Amygdala (tissue), 56 donors: ENCODE measurements at regions not wholly inside any gene's neighbourhood (a gene's known extent, or its start where the extent isn't known, plus 50 kb on each side); places are given as distances from the start of the nearest gene placed in this dataset.
A peak's percentile ranks its signal among the peaks of the same experiment; 100 is the strongest.

Experiments used
- DNase-seq, 56 donors: peaks; one replicate each; lab custom pipeline; 2025; lab: John Stamatoyannopoulos, UW

DNA sequence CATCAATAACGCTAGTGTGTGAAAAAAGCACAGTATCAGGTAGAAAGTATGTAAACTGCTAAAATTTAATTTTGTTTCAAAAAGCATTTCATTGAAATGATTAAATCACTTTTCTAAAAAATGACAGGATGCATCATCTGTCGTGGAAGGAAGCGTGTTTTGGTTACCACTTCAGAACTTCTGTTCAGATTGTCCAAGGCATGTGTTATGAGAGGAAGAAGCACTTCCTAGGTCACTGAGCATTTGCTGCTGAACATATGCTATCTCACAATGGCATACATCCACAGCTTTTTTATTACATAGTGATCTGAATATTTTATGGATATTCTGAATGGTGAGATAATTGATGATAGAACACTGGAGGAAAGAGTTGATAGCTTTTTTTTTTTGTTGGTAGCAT is 737.5 kb downstream of the SATB2 start:
- no peak for DNase-seq

DNA sequence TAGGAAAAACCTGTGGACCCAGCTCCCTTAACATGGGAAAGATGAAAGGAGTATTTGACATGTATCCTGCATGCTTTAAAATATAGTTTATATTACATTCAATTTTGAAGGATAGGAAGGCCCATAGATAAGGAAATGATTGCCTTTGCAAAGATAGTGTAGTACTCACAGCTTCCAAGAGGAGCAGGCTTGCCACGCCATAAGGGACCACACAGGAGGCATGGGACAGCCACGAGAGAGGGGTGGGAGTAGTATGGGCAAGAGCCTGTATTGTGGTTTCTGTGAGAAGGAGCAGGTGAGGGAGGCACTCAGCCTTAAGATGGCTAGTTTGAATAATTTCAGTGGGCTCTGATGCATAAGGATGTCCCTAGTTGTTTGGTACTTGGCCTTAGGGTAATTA is 740.3 kb downstream of the SATB2 start:
- no peak for DNase-seq

DNA sequence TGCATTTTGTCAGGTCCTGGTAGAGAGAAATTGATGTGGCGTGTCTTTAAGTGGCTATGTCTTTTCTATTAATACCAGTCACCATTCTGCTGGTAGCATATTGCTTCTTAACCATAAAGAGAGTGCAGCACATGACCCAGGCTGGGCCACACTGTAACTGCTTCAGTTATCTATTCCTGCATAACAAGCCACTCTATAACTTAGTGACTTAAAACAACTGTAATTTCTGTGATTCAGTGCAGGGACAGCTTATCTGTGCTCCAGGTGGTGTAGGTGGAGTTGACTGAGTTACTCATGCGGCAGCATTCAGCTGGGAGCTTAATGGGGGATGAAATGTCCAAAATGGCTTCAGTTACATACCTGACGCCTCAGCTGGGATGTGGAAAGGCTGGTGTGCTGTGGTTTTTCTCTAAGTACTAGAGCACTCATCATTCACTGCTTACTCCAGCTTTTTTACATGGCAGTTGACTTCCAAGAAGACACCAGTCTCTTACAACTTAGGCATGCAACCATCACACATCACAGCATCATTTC is 742.4 kb downstream of the SATB2 start:
- DNase-seq: no peak

DNA sequence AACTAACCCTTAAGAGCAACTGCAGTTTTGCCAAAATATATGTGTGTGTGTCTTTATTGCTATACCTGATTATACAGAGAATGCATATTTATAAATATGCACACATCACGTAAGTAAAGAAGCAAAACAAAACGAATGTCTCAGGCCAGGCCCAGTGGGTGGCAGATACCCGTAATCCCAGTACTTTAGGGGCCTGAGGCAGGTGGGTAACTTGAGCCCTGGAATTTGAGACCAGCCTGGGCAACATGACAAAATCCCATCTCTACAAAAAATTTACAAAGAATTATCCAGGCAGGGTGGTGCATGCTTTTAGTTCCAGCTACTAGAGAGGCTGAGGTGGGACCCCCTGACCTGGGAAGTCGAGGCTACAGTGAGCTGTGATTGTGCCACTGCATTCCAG is 745.3 kb downstream of the SATB2 start:
- DNase-seq: no peak

DNA sequence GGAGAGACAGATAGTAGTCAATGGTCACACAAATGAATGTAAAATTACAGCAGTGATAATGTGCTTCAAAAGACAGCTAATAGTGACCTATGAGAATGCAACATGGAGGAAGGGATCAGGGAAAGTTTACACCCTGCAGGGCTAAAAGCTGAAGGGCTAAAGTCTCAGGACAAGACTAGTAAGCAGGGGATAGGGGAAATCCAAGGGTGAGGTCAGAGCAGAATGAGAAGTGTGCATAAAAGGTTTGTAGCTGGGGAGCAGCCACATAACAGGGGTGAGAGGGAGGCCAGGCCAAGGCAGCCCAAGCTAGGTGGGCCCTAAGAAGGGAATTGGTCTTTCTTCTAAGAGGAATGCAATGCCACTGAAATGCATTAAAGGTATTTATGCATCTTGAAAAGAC is 746.3 kb downstream of the SATB2 start:
- DNase-seq: no peak

DNA sequence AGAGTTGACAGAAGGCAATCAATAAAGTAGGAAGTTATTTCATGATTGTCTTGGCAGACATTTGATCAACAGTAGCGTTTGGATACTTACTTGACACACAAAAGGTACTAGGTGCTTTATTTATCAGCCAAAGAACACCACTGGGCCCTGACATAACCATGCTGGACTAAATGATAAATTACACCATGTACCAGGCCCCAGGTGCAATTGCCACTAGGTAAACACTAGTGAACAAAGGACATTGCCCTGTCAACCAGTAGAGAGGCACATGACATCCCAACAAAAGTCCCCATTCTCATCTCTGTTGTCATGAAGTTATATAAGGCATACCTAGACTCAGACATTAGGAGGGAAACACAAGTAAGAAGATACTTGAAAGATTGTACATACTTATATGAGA is 747.2 kb downstream of the SATB2 start:
- no peak for DNase-seq

DNA sequence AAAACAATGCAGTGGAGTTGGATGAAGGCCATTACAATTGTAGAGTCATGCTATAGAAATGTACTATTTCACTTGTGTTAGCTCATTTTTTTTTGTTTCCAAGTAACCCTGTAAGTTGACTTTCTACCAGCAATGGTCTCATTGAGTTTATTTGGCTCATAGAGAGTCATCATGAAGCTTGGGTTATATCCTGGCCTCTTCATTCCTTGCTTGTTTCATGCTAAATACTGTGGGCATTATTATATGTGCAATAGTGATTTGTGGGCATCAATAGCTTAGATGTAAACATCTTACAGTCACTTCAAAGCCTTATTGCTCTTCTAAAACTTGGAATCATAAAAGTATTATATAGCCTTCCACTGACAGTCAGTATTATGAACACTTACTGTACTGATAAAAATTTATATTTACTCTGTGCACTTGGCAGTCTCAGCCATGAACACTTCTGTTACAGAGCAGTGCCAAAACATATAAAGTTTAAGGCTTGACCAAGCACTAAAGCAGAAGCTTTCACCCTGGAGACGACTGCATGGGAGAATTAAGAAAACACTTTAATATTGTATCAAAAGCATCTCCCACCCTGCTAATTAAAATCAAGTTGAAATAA is 751.2 kb downstream of the SATB2 start:
- DNase-seq: no peak

DNA sequence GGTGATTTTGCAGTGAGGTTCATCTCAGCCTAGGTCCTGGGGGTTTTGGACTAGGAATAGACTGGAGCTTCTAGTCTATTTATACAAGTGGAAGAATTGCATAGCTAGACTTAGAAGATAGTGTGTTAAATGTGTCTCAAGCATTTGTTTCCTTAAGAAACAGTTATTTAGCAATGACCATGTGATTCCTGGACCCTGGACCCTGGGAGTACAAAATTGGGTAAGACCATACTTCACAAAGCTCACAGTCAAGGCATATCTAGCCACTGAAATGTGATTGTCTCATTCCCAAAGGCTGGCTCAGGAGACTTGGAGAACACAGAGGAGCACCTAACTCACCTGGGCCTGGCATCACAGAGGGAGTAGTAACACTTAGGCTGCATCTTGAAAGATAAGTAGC is 754.5 kb downstream of the SATB2 start:
- no peak for DNase-seq

DNA sequence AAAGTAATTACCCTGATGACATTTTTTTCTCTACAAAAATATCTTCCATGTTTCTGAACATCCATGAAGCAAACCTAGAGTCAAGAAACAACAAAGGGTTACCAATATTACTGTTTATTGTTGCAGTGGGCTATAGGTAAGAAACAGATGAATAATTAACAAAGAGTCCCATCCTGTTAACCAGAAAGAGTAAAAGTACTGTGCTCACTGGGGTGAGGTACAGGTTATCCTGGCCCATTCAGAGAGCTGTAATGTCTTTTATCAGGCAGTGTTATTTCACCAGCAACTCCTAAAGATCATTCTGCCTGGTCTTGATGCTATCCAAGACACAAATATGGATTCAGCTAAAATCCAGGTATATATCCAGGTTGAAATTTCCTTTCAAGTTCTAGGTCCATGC is 754.9 kb downstream of the SATB2 start:
- DNase-seq: no peak

DNA sequence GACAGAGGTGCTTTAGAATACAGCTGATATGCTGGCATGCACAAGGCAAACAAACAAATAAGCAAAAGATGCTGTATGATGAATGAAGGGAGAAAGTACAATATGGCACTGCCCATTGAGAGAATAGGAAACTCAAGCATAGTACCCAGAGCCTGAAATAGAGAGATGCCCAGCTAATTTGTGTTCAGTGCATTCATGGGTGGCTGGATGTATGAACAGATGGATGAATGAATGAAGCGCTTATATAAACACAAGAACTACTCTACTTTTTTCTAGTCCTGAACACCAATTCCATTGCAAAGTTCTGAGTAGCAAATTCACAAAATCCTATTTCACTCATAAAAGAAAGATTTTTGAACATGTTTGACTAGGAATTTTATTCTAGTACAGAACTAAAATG is 756.3 kb downstream of the SATB2 start:
- DNase-seq: no peak

DNA sequence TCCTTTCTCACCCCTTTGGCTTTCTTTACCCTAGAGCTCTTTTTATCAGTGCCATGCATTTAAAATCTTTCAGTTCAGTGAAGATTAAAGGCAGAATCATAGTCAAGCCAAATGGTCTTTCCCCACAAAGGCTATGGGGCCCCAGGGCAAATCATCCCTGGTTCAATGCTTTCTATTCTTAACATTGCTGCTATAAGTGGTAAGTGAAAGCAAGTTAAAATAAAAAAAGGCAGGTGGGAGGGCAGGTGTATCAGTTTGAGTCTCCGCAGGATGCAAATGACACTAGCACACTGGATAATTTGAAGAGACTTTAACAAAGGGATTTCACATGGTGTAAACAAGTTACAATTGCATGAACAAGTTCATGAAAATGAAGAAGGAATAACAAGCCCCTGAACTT is 757.4 kb downstream of the SATB2 start:
- no peak for DNase-seq

DNA sequence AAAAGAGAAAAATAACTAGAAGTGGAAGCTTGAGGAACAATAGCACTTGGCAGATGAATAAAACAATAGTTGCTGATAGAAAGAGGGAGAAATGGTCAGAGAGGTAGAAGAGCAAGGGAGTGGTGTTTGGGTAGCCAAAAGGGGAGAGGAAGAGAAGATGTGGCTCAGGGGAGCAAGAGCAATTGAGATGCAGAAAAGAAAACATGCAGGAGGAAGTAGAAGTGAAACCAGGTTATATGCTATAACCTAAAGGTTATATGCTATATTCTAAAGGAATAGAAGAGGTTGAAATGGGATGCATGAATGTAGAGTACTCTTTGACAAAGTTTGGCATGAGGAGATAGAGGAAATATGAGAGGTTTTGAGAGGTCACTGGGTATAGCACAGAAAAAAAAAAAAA is 759.5 kb downstream of the SATB2 start:
- no peak for DNase-seq

DNA sequence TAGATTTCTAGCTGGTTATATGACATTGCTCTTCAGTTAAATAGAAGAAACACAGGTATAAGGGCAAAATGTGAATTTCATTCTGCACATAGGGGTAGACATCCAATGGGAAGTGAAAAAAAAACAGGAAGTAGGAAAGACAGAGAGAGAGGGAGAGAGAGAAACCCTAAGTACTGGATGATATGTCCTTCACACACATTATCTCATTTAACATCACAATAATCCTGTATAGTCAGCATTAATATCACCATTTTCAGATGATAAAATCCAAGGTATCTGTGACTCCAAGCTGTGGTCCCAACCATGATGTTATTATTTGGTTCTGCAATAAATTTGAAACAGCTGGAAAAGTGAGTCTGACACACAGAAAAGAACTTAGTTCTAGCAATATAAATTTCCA is 759.9 kb downstream of the SATB2 start:
- DNase-seq: no peak

DNA sequence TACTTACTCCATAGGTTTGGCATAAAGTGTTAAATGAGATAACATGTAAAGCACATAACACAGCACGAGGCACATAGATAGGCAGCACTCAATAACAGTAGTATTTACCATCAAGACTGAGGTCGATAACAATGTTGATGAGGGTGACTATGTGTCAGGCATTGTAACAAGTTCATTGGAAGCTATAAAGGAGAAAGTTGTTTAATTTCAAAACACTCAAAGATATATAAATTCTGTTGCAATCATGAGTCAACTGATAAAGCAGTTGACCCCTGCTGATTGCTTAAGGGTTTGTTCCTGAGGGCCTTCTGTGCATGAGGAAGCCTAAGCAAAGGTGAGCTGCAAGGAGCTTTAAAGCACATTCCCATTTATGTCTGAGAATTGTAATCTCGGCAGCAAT is 760.5 kb downstream of the SATB2 start:
- DNase-seq: no peak

DNA sequence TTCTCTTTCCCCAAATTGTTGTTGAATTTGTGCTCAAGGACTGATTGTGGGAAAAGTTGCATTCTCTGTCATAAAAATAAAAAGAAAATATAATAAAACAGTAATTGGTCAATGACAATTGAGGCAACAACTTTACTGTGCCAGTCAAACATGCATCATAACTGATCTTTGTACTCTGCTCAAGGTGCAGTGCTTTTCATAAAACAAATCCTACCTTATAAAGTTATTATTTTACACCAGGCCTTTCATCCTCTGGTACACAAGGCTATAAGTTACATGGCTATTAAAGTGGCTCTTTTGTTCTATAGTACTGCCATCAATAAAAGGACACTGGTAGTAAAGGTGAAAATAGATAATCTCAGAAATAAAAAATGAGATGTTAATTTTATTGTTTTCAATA is 761.9 kb downstream of the SATB2 start:
- no peak for DNase-seq

DNA sequence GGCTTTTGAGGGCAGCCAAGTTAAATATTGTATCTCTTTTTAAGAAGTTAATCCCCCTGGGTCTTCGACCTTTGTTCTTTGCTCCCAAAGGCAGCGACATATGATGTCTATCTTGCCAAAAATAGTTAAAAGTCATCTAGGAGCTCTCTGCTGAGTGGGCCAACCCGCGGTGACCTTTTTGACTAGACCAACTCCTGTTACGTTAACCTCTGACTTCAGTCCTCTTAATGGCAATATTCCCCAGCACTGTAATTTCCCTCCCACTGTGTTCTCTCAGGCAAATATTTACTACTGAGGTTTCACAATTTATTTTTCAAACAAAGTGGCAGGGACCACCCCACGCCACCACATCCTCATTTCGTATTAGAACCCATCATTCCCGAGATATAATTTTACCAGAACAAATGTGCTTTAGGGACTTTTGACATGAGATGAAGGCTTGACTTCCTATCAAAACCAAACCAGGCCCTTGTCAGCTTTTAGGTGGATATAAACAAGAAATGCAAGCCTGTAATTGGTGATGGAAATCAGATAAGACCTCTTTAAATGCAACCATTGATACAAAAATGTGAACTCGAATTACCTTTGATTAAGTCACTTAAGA is 764.7 kb downstream of the SATB2 start:
- no peak for DNase-seq

DNA sequence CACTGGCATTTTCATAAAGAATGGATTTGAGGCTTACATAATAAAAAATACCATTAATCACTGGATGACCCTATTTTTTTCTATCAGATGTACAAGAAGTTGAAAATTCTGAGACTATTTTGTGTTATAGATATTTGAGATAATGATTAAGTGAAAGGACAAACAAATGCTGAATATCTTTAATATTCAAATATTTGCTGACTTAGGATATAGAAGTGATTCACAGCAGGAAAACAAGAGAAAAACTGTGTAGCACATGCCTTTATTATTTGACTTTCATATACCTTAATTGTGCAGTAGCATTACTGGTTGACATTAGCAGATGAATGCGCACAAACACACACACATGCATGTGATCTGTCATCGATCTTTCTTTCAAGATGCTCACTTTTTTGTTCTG is 766.5 kb downstream of the SATB2 start:
- DNase-seq: no peak

DNA sequence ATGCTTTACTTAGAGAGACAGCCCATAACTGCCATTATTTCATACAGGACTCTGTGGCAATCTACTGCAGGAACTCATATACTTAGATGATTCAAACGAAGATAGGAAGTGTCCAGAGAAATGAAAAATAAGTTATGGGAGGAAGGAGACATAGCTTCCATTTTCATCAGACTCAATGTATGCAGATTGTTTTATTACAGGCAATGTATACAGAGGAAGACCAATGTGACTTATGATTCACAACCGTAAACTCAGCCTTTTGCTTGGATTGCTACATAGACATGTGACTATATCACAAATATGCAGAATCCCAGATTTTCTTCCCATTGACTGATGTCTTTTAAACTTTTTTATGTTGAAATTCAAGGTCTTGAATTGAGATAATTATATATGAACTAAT is 793.4 kb downstream of the SATB2 start:
- DNase-seq: no peak

DNA sequence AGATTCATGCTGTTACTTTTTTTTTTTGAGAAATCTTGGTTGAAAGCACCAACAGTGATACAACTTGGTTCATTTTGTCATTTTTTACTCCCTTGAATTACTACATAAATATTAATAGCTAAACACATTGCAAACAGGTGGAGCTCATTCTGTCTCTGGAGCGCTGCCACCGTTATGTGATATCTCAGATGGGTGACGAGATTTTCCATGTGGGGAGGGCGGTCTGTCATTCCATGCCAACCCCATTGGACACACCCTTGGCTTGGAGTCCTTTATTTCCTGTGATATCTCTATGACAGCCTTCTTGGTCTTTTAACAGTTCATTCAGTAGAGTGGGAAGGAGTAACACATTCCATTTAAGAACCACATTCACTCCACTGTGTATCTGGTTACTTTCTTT is 794.8 kb downstream of the SATB2 start:
- DNase-seq: no peak

DNA sequence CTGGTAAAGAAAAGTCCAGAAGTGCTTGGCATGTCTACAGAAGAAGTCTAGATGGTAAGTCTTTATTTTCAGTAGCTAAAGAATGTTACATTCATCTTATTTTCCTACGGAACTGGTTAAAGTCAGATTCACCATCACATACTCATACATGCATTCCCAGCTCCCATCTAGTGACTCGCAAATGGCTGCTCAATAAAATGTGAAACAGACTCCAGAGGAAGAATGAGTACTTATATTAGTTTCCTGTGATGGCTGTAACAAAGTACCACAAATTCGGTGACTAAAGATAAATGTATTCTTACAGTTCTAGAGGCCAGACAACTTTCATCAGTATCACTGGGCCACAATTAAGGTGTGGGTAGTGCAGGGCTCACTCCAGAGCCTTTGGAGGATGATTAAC is 797.2 kb downstream of the SATB2 start:
- no peak for DNase-seq

DNA sequence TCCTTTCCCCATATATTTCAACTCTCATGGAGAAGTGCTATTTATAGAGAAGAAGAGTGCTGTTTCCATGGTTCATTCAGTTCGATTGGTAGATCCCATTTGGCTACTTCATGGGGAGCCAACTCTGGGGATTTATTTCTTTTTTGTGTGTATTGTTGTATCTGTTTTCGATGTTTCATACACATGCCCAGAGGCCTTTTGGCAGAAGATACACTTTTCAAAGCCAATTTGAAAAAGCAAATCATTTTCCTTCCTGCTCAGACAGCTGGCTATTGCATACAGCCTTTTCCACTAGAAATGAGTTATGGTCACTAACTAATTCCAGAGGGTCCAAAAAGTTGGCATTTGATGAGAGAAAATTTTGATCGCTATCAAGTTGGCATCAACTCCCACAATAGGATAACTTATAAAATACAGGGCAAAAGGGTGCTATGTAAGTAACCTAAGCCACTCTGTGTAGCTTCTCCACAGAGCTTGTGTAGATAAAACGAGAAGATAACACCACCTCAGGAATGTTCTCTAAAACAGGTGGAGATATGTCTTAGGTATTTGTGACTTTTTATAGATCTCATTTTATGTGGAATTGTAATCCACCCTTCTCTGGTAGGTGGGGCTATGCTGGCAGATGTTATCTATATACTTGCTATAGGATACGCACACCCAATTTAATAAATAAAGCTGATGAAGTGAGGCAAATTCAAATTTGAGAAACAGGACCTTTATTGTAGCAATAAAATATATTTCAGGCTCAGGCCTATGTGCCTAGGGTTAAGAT is 798.5 kb downstream of the SATB2 start:
- DNase-seq: no peak

DNA sequence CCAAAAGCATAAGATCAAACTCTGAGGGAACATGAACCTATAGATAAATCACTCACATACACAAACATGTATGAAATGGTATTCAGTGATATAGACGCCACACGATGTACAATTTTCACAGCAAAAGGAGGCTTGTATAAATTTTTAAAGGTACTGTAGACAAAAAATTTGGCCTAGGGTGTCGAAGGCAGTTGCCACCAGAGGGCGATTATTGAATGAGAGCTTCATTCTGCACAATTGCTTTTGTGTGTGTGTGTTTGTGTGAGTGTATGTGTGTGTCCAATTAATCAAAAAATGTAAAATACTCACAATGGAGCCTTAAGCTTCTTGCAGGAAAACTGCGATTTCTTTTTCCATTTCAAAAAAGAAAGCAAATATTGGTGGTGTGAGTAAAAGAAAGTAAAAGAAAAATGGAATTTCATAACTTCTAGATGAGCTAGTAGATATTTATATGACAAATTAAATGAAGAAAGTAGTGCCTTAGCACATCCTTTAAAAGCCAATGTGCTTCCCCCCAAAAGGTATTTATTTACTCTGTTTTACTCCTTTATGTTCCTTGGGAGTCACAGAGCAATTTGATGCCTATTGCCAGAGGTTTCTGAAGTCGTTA is 800.1 kb downstream of the SATB2 start:
- DNase-seq: peak in 1 of 56 donors; percentile 0
